ENCODE measurements at regions not wholly inside any gene's neighbourhood (a gene's known extent, or its start where the extent isn't known, plus 50 kb on each side); places are given as distances from the start of the nearest gene placed in this dataset.
"Not testable (repeated sequence)": the region's sequence is repeated elsewhere in the genome, so short reads cannot be mapped to it uniquely, and the experiment has no call there.

DNA sequence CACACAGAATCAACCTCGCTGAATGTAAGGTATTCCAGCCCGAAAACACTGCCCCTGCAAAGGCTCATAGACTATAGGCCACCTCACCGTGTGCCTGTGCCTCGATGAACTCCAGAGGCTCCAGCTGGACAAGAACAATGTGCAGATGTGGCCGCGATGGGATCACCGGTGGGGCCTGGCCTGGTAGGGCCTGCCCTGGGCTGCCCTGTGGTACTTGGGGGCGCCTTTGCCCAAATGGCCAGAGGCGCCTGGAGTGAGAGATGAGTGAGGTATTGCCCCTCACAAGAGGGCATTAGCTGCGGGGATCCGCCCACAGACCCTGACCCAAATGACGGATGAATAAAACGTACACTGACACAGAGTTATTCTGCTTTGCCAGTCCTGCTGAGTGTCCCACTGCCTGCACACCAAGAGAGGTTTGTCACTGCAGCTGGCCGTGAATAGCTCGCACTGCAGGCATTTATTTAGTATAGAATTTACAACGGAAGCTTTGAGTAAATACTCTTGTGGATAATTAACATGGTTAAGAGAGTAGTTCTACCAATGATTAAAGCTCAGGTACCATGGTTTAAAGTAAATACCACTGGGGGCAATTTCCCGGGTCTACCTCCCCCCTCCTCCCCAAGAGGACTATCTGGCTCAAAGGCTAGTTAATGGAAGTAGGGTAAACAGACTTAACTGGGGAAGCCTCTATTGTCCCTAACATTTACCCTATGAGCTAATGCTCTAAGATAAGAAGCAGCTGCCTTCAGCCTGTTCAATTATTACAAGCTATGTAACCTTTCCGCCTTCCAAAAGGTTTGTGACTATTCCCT lies 101.1 kb upstream of the IGLL5 start:
- DNase-seq (ENCODE audit: low read depth, low spot score): no peak
- in situ Hi-C loops (cut with HindIII; ENCODE audit: low pct_unique_long_range_greater_than_20kb, low sequenced_read_pairs): no loop called here

DNA sequence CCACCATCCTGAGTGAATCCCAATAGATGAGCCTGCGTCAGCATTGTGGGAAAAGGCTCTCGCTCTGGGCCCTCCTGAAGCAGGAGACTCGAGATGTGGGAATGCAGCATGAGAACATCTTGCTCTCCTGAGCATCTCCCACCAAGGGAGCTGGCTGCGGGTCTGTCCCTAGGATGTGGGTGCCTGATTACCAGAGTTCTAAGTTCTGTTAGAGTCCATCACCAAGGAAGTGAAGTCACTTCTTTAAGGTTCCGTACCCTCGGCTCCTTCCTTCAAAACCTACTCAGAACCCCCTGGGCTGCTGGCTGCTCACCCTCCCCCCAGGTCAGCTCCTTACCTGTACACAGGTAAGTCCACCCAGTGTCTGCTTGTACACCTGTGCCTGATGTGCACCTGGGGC lies 100.5 kb upstream of the IGLL5 start:
- DNase-seq (ENCODE audit: low read depth, low spot score): no peak
- in situ Hi-C loops (cut with HindIII; ENCODE audit: low pct_unique_long_range_greater_than_20kb, low sequenced_read_pairs): no loop called here

DNA sequence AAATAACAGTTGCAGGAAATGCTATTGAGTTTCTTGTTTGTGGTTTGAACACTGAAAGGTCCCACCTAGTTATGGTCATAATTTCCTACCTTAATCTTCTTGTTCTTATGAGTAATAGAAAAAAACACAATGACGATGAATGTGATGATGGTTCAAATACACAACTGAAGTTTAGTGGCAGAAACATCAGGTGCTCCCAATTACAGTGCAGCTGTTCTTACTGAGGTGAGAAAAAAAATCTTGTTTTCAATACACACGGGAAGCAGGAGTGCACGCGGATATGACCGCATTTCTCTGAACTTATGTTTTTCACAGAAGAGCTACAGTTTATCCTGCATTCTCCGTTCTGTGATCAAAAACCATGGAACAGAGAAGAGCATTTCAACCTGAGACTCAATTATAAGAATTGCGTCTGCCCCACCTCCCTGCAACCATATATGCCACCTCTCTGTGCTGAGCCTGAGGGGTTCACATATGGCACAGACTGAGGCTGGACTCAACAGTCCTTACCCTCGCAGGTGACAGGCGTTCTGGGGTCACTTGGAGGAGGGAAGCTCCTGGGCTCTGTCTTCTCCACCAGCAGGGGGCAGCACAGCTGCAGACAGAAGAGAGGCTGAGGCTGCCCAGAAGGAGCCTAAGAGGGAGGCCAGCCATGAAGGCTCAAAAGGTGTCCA lies 99.7 kb upstream of the IGLL5 start:
- in situ Hi-C loops (cut with HindIII; ENCODE audit: low pct_unique_long_range_greater_than_20kb, low sequenced_read_pairs): no loop called here
- DNase-seq (ENCODE audit: low read depth, low spot score): peak; percentile 78

DNA sequence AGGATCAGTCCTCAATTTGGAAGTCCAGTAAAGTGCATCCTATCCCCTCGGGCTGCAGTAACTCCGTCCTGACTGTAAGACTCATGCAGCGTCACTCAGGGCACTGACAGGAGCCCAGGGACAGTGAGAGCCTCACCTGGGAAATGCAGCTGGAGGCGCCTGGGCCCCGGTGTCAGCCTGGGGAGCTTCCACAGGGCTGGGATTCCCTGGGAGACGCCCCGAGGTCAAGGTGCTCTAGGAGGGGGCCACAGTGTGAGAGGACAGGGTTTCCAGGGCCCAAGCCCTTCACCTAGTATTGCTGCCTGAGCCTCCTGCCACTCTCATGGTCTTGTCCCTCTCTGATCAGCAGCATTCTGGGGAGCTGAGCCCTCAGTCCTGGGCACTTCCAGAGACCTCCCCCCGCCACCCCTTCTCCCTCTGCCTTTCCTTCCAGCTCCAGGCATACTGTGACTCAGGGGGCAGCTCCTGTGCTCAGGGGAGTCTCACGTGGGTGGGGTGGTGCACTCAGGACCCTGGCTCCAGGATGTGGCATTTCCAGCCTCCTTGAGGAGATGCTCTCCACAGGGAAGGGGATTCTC lies 99.1 kb upstream of the IGLL5 start:
- in situ Hi-C loops (cut with HindIII; ENCODE audit: low pct_unique_long_range_greater_than_20kb, low sequenced_read_pairs): no loop called here
- no peak for DNase-seq (ENCODE audit: low read depth, low spot score)

DNA sequence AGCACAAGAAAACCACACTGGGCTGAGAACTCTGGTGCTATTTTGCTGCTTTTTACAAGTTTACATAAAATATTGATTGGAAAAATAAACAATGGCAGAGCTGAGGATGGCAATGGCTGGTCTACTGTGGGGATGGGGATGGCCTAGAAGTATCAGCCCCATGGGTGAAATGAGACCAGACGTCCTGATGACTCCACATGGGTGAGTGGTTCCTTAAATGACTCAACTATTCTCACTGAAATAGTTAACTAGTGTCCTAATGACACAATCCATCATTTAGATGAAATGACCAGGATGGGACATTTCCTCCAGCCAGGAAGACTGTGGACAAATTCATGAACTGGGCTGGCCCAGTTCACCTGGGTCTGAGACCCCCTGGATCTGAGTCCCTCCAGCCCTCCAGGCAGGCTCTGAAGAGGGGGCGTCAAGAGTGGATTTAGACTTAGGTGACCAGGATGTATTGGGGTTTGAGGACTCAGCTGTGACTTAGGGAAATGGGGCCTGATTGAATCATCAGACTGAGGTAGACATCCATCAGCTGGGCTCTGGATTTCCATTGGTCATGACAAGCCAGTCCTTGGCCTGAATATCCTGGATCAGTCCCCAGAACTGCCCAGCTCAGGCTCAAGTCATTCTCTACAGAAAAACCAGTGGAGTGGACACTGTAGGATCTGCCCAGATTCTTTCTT lies 98.2 kb upstream of the IGLL5 start:
- in situ Hi-C loops (cut with HindIII; ENCODE audit: low pct_unique_long_range_greater_than_20kb, low sequenced_read_pairs): no loop called here
- no peak for DNase-seq (ENCODE audit: low read depth, low spot score)

DNA sequence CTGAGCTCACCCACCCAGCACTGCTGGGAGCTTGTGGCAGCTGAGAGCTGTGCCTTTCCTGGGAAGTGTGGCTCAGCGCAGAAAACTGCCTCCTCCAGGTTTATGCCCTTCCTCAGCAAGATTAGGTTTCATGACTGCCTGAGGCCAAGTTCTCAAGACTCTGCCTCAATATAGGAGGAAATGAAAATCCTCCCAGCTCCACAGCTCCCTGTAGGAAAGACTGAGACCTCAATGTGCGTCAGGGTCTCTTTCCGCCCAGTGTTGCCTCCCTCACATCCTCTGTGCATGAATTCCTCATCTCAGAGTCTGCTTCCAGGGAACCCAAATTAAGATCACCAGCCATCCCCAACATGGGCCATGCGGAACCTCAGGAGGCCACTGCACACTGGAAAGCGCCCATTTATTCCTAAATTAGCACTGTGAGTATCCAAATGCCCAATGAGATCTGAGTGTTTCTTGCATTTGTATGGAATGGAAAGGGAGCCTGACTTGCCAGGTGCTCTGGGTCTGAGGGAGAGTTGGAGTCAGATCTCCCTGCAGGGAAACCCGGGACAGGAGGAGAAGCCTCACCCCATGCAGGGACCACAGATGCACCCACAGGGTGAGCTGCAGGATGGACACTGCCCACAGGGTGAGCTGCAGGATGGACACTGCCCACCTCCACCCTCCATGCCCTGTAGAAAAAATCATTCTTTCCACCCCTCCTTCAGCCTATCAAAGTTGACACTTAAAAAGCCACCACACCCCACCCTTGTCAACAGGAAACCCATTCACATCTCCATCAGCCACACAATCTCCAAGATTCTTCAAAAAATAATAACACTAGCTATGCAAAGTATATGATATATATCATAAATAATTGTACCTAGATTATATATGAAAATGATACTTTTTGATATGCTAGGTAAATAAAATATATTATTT lies 97.4 kb upstream of the IGLL5 start:
- no peak for DNase-seq (ENCODE audit: low read depth, low spot score)
- in situ Hi-C loops (cut with HindIII; ENCODE audit: low pct_unique_long_range_greater_than_20kb, low sequenced_read_pairs): no loop called here

DNA sequence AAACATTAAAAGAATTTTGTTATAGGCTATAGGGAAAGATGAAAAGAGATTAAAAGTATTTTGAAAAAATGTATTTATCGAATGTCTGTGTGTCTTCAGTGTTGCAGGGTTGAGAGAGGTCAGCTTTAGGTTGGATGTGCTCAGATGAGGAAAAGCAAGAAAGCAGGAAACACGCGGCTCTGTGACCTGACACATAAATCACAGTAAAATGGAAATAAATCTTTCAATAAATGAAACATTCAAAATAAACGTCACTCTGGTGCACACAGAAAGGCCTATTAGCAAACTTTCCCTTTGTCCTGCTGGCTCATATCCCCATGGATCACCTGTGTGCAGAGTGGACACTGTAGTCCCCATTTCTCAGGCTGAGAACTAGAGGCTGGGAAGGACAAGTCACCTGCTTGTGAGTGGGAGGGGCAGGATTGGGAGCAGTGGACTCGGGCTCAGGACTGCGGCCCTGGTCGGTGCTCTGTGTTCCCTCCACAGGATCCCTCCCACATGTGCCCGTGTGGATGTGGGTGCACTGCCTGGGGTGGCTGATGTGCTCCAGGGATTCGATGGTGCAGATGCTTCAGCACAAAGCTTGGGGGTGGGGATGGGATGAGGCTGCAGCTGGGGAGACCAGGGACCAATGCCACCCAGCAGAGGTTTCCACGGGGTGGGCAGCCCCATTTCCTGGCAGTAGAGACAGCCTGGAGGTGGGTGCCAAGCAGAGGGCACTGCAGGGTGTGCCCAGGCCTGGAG lies 96.0 kb upstream of the IGLL5 start:
- in situ Hi-C loops (cut with HindIII; ENCODE audit: low pct_unique_long_range_greater_than_20kb, low sequenced_read_pairs): no loop called here
- no peak for DNase-seq (ENCODE audit: low read depth, low spot score)

DNA sequence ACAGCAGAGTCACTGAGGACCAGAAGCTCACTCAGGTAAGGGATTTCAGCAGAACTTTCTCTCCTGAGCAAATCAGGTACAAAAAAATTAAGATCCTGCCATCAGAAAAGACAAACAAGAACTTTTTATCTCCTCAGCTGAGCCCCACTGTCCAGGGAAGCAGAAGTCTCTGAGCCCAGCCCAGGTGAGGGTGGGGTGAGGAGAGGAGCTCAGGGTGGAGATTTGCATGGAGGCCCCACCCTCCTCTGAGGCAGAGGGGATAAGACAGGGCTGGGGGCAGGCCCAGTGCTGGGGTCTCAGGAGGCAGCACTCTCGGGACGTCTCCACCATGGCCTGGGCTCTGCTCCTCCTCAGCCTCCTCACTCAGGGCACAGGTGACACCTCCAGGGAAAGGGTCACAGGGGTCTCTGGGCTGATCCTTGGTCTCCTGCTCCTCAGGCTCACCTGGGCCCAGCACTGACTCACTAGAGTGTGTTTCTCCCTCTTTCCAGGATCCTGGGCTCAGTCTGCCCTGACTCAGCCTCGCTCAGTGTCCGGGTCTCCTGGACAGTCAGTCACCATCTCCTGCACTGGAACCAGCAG lies 95.3 kb upstream of the IGLL5 start:
- DNase-seq (ENCODE audit: low read depth, low spot score); in situ Hi-C loops (cut with HindIII; ENCODE audit: low pct_unique_long_range_greater_than_20kb, low sequenced_read_pairs): not testable (repeated sequence)

DNA sequence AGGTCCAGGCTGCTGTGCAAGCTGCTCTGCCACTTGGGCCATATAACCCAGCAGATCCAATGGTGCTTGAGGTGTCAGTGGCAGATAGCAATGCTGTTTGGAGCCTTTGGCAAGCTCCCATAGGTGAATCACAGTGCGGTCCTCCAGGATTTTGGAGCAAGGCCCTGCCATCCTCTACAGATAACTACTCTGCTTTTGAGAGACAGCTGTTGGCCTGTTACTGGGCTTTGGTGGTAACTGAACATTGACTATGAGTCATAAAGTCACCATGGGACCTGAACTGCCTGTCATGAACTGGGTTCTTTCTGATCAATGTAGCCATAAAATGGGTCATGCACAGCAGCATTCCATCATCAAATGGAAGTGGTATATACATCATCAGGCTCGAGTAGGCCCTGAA lies 92.0 kb upstream of the IGLL5 start:
- DNase-seq (ENCODE audit: low read depth, low spot score); in situ Hi-C loops (cut with HindIII; ENCODE audit: low pct_unique_long_range_greater_than_20kb, low sequenced_read_pairs): not testable (repeated sequence)

DNA sequence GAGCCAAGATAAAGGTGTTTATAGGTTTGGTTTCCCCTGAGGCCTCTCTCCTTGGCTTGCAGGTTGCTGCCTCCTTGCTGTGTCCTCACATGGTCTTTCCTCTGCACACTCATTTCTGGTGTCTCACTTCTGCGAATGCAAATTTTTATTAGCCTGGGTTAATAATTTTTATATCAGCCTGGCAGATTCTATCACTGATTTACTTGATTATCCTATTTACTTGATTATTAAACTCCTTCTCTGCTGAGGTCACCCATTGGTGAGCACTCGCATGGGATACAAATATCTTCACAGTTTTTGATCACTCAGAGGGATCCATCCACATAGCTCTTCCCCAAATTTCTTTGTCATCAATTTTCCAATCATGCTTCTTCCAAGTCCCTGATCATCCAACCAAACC lies 90.9 kb upstream of the IGLL5 start:
- in situ Hi-C loops (cut with HindIII; ENCODE audit: low pct_unique_long_range_greater_than_20kb, low sequenced_read_pairs): no loop called here
- DNase-seq (ENCODE audit: low read depth, low spot score): no peak

DNA sequence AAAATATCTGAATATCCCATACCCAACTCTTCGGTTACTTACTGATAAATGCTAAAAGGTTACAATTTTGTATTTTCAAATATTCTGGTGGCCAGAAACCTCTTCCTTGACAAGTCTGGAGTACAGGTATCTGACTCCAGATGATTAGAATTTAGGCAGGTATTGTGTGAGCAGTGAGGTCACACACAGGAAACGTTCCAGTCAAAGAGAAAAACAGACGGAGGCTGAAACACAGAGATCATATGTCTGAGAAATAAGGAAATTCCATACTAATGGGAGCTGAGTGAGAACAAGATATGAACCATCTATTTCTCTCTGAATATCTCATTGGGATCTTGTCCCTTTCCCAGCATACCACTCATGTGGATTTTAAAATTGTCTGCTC lies 89.4 kb upstream of the IGLL5 start:
- in situ Hi-C loops (cut with HindIII; ENCODE audit: low pct_unique_long_range_greater_than_20kb, low sequenced_read_pairs): no loop called here
- DNase-seq (ENCODE audit: low read depth, low spot score): no peak

DNA sequence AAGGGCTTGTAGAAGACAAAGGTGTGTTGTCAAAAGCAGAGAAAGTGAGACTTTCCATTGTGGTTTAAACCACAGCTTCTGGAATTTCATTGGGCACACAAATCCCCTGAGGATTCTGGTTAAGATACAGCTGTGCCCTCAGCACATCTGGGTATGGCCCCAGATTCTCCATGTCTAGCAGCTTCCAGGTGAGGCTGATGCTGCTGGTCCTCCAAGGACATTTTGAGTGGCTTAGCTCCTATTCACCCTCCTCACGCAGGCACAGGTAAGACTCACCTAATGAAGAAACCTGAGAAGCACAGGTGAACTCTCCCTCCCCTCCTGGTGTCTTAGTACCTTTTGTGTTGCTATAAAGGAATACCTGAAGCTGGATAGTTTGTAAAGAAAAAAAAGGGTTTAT lies 88.9 kb upstream of the IGLL5 start:
- DNase-seq (ENCODE audit: low read depth, low spot score): no peak
- in situ Hi-C loops (cut with HindIII; ENCODE audit: low pct_unique_long_range_greater_than_20kb, low sequenced_read_pairs): no loop called here

DNA sequence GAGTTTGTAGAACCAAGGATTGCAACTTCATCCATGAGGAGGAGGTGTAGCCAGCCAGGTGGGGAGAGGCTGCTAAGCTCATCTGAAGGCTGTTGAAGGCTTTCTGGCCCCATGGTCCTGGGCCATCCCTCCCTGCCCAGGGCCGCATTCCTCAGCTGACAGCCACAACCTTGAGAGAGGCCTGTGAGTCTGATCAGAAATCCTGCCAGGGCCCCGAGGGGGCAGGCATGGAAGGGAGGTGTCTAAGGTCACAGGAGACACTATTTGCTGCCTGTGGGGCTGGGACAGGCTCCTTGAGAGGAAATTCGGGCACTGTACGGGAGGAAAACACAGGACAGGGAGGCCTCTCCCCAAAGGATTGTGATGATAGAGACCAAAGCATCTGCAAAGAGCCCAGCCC lies 88.1 kb upstream of the IGLL5 start:
- DNase-seq (ENCODE audit: low read depth, low spot score): no peak
- in situ Hi-C loops (cut with HindIII; ENCODE audit: low pct_unique_long_range_greater_than_20kb, low sequenced_read_pairs): no loop called here

DNA sequence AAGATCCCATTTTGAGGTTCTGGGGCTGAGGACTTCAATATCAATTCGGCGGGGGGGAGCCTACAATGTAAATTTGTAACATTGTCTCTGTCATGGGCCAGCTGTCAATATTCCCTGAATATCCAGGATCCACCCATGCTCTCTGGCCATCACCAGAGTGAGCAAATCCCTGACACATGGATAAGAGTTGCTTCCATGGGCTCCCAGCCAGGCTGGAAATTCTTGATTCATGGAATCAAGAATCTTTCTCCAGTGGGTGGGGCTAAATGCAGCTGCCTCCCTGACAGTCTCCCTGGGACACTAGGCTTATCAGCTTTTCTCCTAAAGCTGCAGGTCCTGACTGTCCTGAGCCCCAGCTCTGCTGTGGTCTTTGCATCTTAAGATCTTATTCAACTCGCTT lies 86.9 kb upstream of the IGLL5 start:
- DNase-seq (ENCODE audit: low read depth, low spot score): no peak
- in situ Hi-C loops (cut with HindIII; ENCODE audit: low pct_unique_long_range_greater_than_20kb, low sequenced_read_pairs): no loop called here

DNA sequence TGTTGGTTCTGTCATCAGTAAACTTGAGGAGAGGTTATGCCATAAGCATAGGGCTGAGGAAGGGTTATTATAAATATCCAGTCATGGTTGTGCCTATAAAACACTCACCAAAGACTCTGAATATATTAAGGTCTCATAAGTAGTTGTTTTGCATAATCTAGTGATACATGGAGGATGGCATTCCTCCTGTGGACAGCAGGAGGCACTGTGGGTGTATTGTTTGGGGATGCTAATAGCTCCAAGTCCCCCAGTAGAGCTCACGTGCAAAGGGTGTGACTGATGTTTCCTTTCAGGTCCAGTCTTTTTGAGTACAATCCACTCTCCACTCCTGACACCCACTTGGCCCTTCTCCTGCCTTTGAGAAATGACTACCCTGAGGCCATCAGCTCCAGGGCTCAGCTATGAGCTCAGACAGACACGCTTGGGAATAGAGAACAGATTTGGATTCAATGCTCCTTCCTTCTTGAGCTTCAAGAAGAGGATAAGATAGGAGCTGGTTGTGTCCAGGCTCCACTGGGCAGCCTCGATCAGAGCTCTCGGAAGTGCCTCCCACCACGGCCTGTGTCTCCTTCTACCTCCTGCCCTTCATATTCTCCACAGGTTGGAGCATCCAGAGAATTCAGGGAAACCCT lies 85.2 kb upstream of the IGLL5 start:
- peak; percentile 65 for DNase-seq (ENCODE audit: low read depth, low spot score)
- in situ Hi-C loops (cut with HindIII; ENCODE audit: low pct_unique_long_range_greater_than_20kb, low sequenced_read_pairs): no loop called here

DNA sequence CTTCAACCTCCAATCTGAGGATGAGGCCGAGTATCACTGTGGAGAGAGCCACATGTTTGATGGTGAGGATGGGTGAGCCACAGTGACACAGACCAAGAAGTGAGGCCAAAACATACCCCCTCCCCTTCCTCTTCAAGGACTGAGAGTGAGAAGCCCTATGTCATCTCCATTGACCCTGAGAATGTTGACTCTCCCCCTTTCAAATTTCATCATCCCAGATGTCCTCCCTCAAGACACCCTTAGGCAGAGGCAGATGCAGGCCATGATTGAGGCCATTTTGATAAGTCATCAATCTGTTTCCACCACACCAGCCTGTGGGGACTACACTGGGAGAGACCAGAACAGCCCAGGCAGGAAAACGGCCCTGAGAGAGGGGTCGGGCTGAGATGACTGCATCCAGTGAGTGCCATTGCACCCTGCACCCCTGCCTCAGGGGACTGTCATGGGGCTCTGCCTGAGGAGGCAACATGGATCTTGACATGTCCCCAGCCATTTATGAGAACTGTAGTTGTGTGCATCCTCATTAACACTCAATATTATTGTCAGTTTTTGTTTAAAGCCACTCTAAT lies 84.2 kb upstream of the IGLL5 start:
- no peak for DNase-seq (ENCODE audit: low read depth, low spot score)
- in situ Hi-C loops (cut with HindIII; ENCODE audit: low pct_unique_long_range_greater_than_20kb, low sequenced_read_pairs): no loop called here

All from SK-MEL-5 (cell line).